GM19193 (cell line): ENCODE measurements at regions not wholly inside any gene's neighbourhood (a gene's known extent, or its start where the extent isn't known, plus 50 kb on each side); places are given as distances from the start of the nearest gene placed in this dataset.

Source experiments
- POLR2A ChIP-seq: IDR thresholded peaks from 4 replicates; pipeline ENCODE4 v1.6.1; 2011; ENCODE audit not compliant: insufficient read depth, insufficient read length; ENCODE audit errors: extremely low read depth

GRCh38 chr12:93215290-93215678, 162.4 kb upstream of the NUDT4 start:
- no peak for TF ChIP-seq POLR2A

GRCh38 chr12:93219947-93220346, 157.8 kb upstream of the NUDT4 start:
- TF ChIP-seq POLR2A: no peak

GRCh38 chr12:93221841-93222240, 155.9 kb upstream of the NUDT4 start:
- TF ChIP-seq POLR2A: no peak

GRCh38 chr12:93223440-93224426, 154.0 kb upstream of the NUDT4 start:
- TF ChIP-seq POLR2A: no peak

- TF ChIP-seq POLR2A: no peak
Measured at GRCh38 chr12:93225094-93225493, 152.6 kb upstream of the NUDT4 start.

GRCh38 chr12:93226361-93226760, 151.4 kb upstream of the NUDT4 start:
- no peak for TF ChIP-seq POLR2A

GRCh38 chr12:93229494-93230325, 148.0 kb upstream of the NUDT4 start:
- TF ChIP-seq POLR2A: no peak

- no peak for TF ChIP-seq POLR2A
Measured at GRCh38 chr12:93230326-93230720, 147.4 kb upstream of the NUDT4 start.

GRCh38 chr12:93231938-93232337, 145.8 kb upstream of the NUDT4 start:
- TF ChIP-seq POLR2A: no peak

- TF ChIP-seq POLR2A: no peak
Measured at GRCh38 chr12:93234641-93235040, 143.1 kb upstream of the NUDT4 start.

- no peak for TF ChIP-seq POLR2A
Measured at GRCh38 chr12:93235881-93236280, 141.8 kb upstream of the NUDT4 start.

- TF ChIP-seq POLR2A: no peak
Measured at GRCh38 chr12:93237235-93237915, 140.3 kb upstream of the NUDT4 start.

- no peak for TF ChIP-seq POLR2A
Measured at GRCh38 chr12:93242154-93242972, 135.4 kb upstream of the NUDT4 start.

- no peak for TF ChIP-seq POLR2A
Measured at GRCh38 chr12:93243382-93243688, 134.4 kb upstream of the NUDT4 start.

- TF ChIP-seq POLR2A: no peak
Measured at GRCh38 chr12:93243689-93244513, 133.8 kb upstream of the NUDT4 start.
